ENCODE measurements at regions not wholly inside any gene's neighbourhood (a gene's known extent, or its start where the extent isn't known, plus 50 kb on each side); places are given as distances from the start of the nearest gene placed in this dataset.

GRCh38 chr10:1954300-1954699 is 217.0 kb upstream of the ADARB2 start:
- DNase-seq (ENCODE audit: low read depth): no peak

- DNase-seq (ENCODE audit: low read depth): no peak
Measured at GRCh38 chr10:1952126-1953095, 215.1 kb upstream of the ADARB2 start.

GRCh38 chr10:1950803-1951495 is 213.6 kb upstream of the ADARB2 start:
- DNase-seq (ENCODE audit: low read depth): no peak

- DNase-seq (ENCODE audit: low read depth): no peak
Measured at GRCh38 chr10:1947464-1948003, 210.2 kb upstream of the ADARB2 start.

GRCh38 chr10:1944487-1944886 is 207.2 kb upstream of the ADARB2 start:
- no peak for DNase-seq (ENCODE audit: low read depth)

GRCh38 chr10:1942478-1942877 is 205.2 kb upstream of the ADARB2 start:
- DNase-seq (ENCODE audit: low read depth): no peak

- DNase-seq (ENCODE audit: low read depth): no peak
Measured at GRCh38 chr10:1939016-1939415, 201.7 kb upstream of the ADARB2 start.

- DNase-seq (ENCODE audit: low read depth): peak; percentile 38
Measured at GRCh38 chr10:1938317-1938716, 201.0 kb upstream of the ADARB2 start.

GRCh38 chr10:1935912-1936311 is 198.6 kb upstream of the ADARB2 start:
- no peak for DNase-seq (ENCODE audit: low read depth)

- peak; percentile 74 for DNase-seq (ENCODE audit: low read depth)
Measured at GRCh38 chr10:1933215-1933614, 195.9 kb upstream of the ADARB2 start.

- peak; percentile 55 for DNase-seq (ENCODE audit: low read depth)
Measured at GRCh38 chr10:1932692-1933094, 195.4 kb upstream of the ADARB2 start.

GRCh38 chr10:1928606-1929005 is 191.3 kb upstream of the ADARB2 start:
- DNase-seq (ENCODE audit: low read depth): no peak

GRCh38 chr10:1923998-1924397 is 186.7 kb upstream of the ADARB2 start:
- DNase-seq (ENCODE audit: low read depth): no peak

- no peak for DNase-seq (ENCODE audit: low read depth)
Measured at GRCh38 chr10:1923586-1923985, 186.3 kb upstream of the ADARB2 start.

- no peak for DNase-seq (ENCODE audit: low read depth)
Measured at GRCh38 chr10:1920941-1921340, 183.6 kb upstream of the ADARB2 start.

- DNase-seq (ENCODE audit: low read depth): no peak
Measured at GRCh38 chr10:1920127-1920526, 182.8 kb upstream of the ADARB2 start.

- no peak for DNase-seq (ENCODE audit: low read depth)
Measured at GRCh38 chr10:1911771-1912170, 174.4 kb upstream of the ADARB2 start.

- DNase-seq (ENCODE audit: low read depth): no peak
Measured at GRCh38 chr10:1903982-1904381, 166.7 kb upstream of the ADARB2 start.

- no peak for DNase-seq (ENCODE audit: low read depth)
Measured at GRCh38 chr10:1896153-1896552, 158.8 kb upstream of the ADARB2 start.

- DNase-seq (ENCODE audit: low read depth): no peak
Measured at GRCh38 chr10:1895691-1896090, 158.4 kb upstream of the ADARB2 start.

- DNase-seq (ENCODE audit: low read depth): no peak
Measured at GRCh38 chr10:1894912-1895311, 157.6 kb upstream of the ADARB2 start.

GRCh38 chr10:1893941-1894340 is 156.6 kb upstream of the ADARB2 start:
- DNase-seq (ENCODE audit: low read depth): no peak

GRCh38 chr10:1886039-1886438 is 148.7 kb upstream of the ADARB2 start:
- no peak for DNase-seq (ENCODE audit: low read depth)
